Naive thymus-derived CD4-positive, alpha-beta T cell (primary cell): ENCODE measurements at regions not wholly inside any gene's neighbourhood (a gene's known extent, or its start where the extent isn't known, plus 50 kb on each side); places are given as distances from the start of the nearest gene placed in this dataset.

Experiments
- ATAC-seq: fragments of 150-1000 bp; cut with Tn5 transposase; 2 replicates; pipeline ENCODE4 v1.10.0; 2021; ENCODE audit warnings: mild to moderate bottlenecking, moderate library complexity
- CTCF ChIA-PET: fragments of 350-600 bp; sonication (Branson Sonifier 250); formaldehyde crosslinking; loops from one replicate; lab custom pipeline; 2021; ENCODE audit warnings: antibody characterized with exemption; lab: Charles Lee
- POLR2A ChIA-PET: fragments of 350-600 bp; sonication (Branson Sonifier 250); formaldehyde crosslinking; loops from one replicate; lab custom pipeline; 2021; ENCODE audit warnings: antibody characterized with exemption, inconsistent platforms; lab: Charles Lee
- DNase-seq, 9 donors: peaks; one replicate each; pipeline versions ENCODE4 v3.0.0 to v3.0.0-alpha.2; 2020 to 2022; ENCODE audit warnings: mixed read lengths in 1 of 9
- H3K27ac ChIP-seq: one replicate; pipeline ENCODE4 v1.7.0; 2013; ENCODE audit warnings: mild to moderate bottlenecking, low read depth, low read length, moderate library complexity
- H3K27me3 ChIP-seq, 2 donors: one replicate each; pipeline ENCODE4 v1.7.0; 2013; ENCODE audit warnings: low read length in 2 of 2, mild to moderate bottlenecking in 2 of 2, moderate library complexity in 2 of 2; ENCODE audit not compliant: control insufficient read depth in 2 of 2, insufficient read depth in 2 of 2
- H3K36me3 ChIP-seq, 3 experiments: 1 replicate in 2 of 3; 2 replicates in 1 of 3; pipeline ENCODE4 v1.7.0; 2013; ENCODE audit warnings: low read length in 3 of 3, mild to moderate bottlenecking in 3 of 3, moderate library complexity in 1 of 3; ENCODE audit not compliant: insufficient read depth in 3 of 3, control insufficient read depth in 2 of 3
- H3K4me1 ChIP-seq, 2 donors: one replicate each; pipeline ENCODE4 v1.7.0; 2013; ENCODE audit warnings: low read length in 2 of 2, mild to moderate bottlenecking in 2 of 2, moderate library complexity in 1 of 2; ENCODE audit not compliant: control insufficient read depth in 2 of 2, insufficient read depth in 2 of 2
- H3K4me3 ChIP-seq: 2 replicates; pipeline ENCODE4 v1.7.0; 2013; ENCODE audit warnings: mild to moderate bottlenecking, low read length
- H3K9me3 ChIP-seq, 3 experiments: 1 replicate in 2 of 3; 2 replicates in 1 of 3; pipeline ENCODE4 v1.7.0; 2013; ENCODE audit warnings: low read length in 3 of 3; ENCODE audit not compliant: control insufficient read depth in 2 of 3
- H3K27ac Mint-ChIP-seq, 9 donors: one replicate each; pipeline ENCODE4 v1.8.0; 2020 to 2022; ENCODE audit warnings: mixed read lengths in 9 of 9, mild to moderate bottlenecking in 8 of 9, moderate library complexity in 5 of 9, inconsistent platforms in 2 of 9
- H3K27me3 Mint-ChIP-seq, 5 donors: one replicate each; pipeline ENCODE4 v1.8.0; 2021 to 2022; ENCODE audit warnings: mixed read lengths in 5 of 5, mild to moderate bottlenecking in 1 of 5
- H3K36me3 Mint-ChIP-seq, 5 donors: one replicate each; pipeline ENCODE4 v1.8.0; 2020 to 2022; ENCODE audit warnings: mixed read lengths in 5 of 5, mild to moderate bottlenecking in 3 of 5, inconsistent platforms in 1 of 5
- H3K4me1 Mint-ChIP-seq, 7 donors: one replicate each; pipeline ENCODE4 v1.8.0; 2020 to 2022; ENCODE audit warnings: mixed read lengths in 7 of 7, mild to moderate bottlenecking in 3 of 7, inconsistent platforms in 1 of 7
- H3K4me3 Mint-ChIP-seq, 10 donors: one replicate each; pipeline ENCODE4 v1.8.0; 2020 to 2022; ENCODE audit warnings: mild to moderate bottlenecking in 10 of 10, mixed read lengths in 10 of 10, moderate library complexity in 6 of 10, inconsistent platforms in 2 of 10
- H3K9me3 Mint-ChIP-seq, 11 donors: one replicate each; pipeline ENCODE4 v1.8.0; 2020 to 2022; ENCODE audit warnings: mixed read lengths in 11 of 11, mild to moderate bottlenecking in 4 of 11, inconsistent platforms in 1 of 11, moderate library complexity in 1 of 11
- intact Hi-C, 2 donors: fragments of 100-400 bp; cut with micrococcal nuclease; formaldehyde crosslinking; loops; one replicate each; pipeline ENCODE4 v1.15.1; 2023

DNA sequence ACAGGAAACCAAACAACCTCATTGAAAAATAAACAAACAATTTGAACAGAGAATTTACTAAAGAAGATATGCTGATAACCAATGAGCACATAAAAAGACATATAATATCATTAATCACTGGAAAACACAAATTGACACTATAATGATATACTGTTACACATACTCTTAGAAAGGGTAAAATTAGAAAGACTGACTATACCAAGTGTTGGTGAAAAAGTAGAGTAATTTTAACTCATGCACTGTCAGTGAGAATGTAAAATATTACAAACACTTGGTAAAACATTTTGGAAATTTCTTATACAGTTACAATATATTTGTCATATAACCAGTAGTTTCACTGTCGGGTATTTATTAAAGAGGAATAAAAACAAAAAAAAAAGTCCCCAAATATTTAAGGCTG is 1139.2 kb upstream of the GJE1 start:
- no peak for ATAC-seq
- ChIA-PET CTCF (no interaction called here), POLR2A (no interaction called here)
- Histone ChIP-seq H3K27me3 (no peaks in the 10 kb centered on the region), H3K27ac (no peak overlapping the region), H3K9me3 (no peaks in the 10 kb centered on the region), H3K36me3 (no peaks in the 10 kb centered on the region), H3K4me1 (no peaks in the 10 kb centered on the region), H3K4me3 (no peak overlapping the region)
- DNase-seq: no peak
- no peak overlapping the region for H3K27ac Mint-ChIP-seq
- no peaks in the 10 kb centered on the region for H3K36me3 Mint-ChIP-seq
- no peaks in the 10 kb centered on the region for H3K4me1 Mint-ChIP-seq
- intact Hi-C loops: no loop called here
- peaks cover 0 to 4% (median 0%) of the 10 kb centered on the region in 5 donors for H3K27me3 Mint-ChIP-seq
- peaks cover 0 to 12% (median 5%) of the 10 kb centered on the region in 11 donors for H3K9me3 Mint-ChIP-seq
- H3K4me3 Mint-ChIP-seq: no peak overlapping the region

DNA sequence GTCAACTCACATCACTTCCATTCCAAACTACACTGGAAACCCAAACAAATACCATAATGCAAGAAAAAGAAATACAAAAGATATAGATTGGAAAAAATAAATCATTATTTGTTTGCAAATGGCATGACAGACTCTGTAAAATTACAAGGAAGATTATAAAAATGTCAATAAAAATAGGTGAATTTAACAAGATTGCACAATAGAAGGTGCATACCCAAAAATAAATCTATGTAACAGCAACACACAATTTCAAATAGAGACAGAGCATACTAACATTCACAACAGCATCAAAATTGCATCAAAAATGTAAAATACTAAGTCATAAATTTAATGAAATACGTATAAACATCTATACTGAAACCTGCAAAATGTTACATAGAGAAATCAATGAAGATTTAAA is 1140.0 kb upstream of the GJE1 start:
- intact Hi-C loops: no loop called here
- ChIA-PET CTCF (no interaction called here), POLR2A (no interaction called here)
- no peaks in the 10 kb centered on the region for H3K4me1 Mint-ChIP-seq
- H3K36me3 ChIP-seq: no peaks in the 10 kb centered on the region
- H3K4me1 ChIP-seq: no peaks in the 10 kb centered on the region
- H3K4me3 ChIP-seq: no peak overlapping the region
- H3K27ac Mint-ChIP-seq: no peak overlapping the region
- H3K27me3 ChIP-seq: no peaks in the 10 kb centered on the region
- ATAC-seq (no peak), DNase-seq (no peak)
- peaks cover 0 to 4% (median 0%) of the 10 kb centered on the region in 5 donors for H3K27me3 Mint-ChIP-seq
- H3K9me3 Mint-ChIP-seq: peaks cover 0 to 12% (median 5%) of the 10 kb centered on the region in 11 donors
- no peak overlapping the region for H3K27ac ChIP-seq
- H3K9me3 ChIP-seq: no peaks in the 10 kb centered on the region
- H3K4me3 Mint-ChIP-seq: no peak overlapping the region
- H3K36me3 Mint-ChIP-seq: no peaks in the 10 kb centered on the region

DNA sequence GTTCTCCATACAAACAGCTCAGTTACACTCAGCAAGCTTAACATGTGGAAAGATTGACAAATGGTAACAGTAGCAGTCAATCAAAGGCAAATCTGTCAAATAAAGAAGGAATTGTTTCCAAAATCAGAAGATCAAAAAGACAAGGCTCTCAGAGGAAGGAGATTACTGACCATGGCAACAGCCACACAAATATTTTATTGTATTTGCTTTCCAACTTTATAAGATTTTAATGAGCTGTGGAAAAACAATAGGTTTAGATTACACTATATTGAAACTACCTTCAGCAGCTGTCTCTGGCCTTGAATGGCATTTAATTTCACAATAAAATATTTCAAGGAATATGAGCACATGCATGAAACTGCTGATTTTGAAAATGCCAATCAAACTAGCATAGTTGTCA is 1143.9 kb upstream of the GJE1 start:
- H3K27me3 Mint-ChIP-seq: peaks cover 0 to 8% (median 0%) of the 10 kb centered on the region in 5 donors
- intact Hi-C loops: no loop called here
- H3K36me3 Mint-ChIP-seq: no peaks in the 10 kb centered on the region
- peaks cover 0 to 12% (median 5%) of the 10 kb centered on the region in 11 donors for H3K9me3 Mint-ChIP-seq
- Histone ChIP-seq H3K27ac (no peak overlapping the region), H3K9me3 (no peaks in the 10 kb centered on the region), H3K4me1 (no peaks in the 10 kb centered on the region), H3K36me3 (no peaks in the 10 kb centered on the region), H3K4me3 (no peak overlapping the region), H3K27me3 (no peaks in the 10 kb centered on the region)
- no peaks in the 10 kb centered on the region for H3K4me1 Mint-ChIP-seq
- ChIA-PET CTCF (no interaction called here), POLR2A (no interaction called here)
- DNase-seq (no peak), ATAC-seq (no peak)
- H3K4me3 Mint-ChIP-seq: no peak overlapping the region
- no peak overlapping the region for H3K27ac Mint-ChIP-seq

DNA sequence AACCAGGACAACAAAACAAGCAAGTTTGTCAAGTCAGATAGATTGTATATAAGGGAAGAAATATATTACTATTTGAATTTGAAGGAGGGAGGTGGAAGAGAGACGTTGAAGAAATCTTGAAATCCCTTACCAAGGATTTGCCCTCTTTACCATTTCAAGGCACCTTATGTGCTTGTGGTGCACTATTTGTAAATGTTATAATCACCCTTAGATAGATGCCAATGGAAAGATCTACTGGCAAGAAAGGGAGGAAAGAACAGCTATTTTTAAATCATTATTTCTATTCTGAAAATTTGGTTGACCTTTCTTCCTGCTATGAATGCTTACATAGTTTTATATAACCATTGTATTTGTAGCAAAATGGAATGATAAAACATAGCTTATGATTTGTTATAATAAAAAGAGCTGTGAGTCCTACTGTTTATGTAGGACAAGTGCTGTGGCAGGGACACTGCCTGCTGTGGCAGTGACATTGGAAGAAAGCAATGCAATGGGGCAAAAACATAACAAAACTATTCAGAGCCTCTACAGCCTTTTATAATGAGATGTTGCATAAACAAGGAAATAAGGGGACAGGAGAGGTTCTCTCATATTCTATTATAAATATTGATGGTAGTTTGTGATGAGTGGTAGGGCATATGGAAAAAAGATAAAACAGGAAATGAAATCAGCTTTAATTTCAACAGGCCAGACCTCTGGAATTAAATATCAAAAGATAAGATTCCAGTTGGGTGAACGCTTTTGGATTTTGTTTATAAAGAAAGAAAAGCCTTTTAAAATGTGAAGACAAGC is 1145.2 kb upstream of the GJE1 start:
- no peak overlapping the region for H3K4me3 Mint-ChIP-seq
- POLR2A ChIA-PET: no interaction called here
- H3K9me3 Mint-ChIP-seq: peaks cover 0 to 12% (median 3%) of the 10 kb centered on the region in 11 donors
- no peak overlapping the region for H3K27ac Mint-ChIP-seq
- intact Hi-C loops: no loop called here
- DNase-seq (no peak), ATAC-seq (no peak)
- peaks cover 0 to 8% (median 0%) of the 10 kb centered on the region in 5 donors for H3K27me3 Mint-ChIP-seq
- H3K36me3 ChIP-seq: no peaks in the 10 kb centered on the region
- no peak overlapping the region for H3K27ac ChIP-seq
- H3K4me1 Mint-ChIP-seq: no peaks in the 10 kb centered on the region
- H3K4me3 ChIP-seq: no peak overlapping the region
- no peaks in the 10 kb centered on the region for H3K4me1 ChIP-seq
- H3K36me3 Mint-ChIP-seq: no peaks in the 10 kb centered on the region
- H3K27me3 ChIP-seq: no peaks in the 10 kb centered on the region
- no peaks in the 10 kb centered on the region for H3K9me3 ChIP-seq
- CTCF ChIA-PET: no interaction called here

GRCh38 chr6:140985679-140986275 is 1146.9 kb upstream of the GJE1 start:
- H3K4me1 Mint-ChIP-seq: no peaks in the 10 kb centered on the region
- H3K4me3 Mint-ChIP-seq: no peak overlapping the region
- intact Hi-C loops: no loop called here
- H3K36me3 ChIP-seq: no peaks in the 10 kb centered on the region
- ATAC-seq (no peak), DNase-seq (no peak)
- no peak overlapping the region for H3K4me3 ChIP-seq
- H3K9me3 Mint-ChIP-seq: peaks cover 0 to 8% (median 1%) of the 10 kb centered on the region in 11 donors
- no peaks in the 10 kb centered on the region for H3K36me3 Mint-ChIP-seq
- H3K27ac Mint-ChIP-seq: no peak overlapping the region
- ChIA-PET POLR2A (no interaction called here), CTCF (no interaction called here)
- H3K27me3 Mint-ChIP-seq: peaks cover 0 to 8% (median 0%) of the 10 kb centered on the region in 5 donors
- H3K27ac ChIP-seq: no peak overlapping the region
- no peaks in the 10 kb centered on the region for H3K9me3 ChIP-seq
- H3K4me1 ChIP-seq: no peaks in the 10 kb centered on the region
- no peaks in the 10 kb centered on the region for H3K27me3 ChIP-seq

GRCh38 chr6:140980265-140980887 is 1152.3 kb upstream of the GJE1 start:
- intact Hi-C loops: no loop called here
- CTCF ChIA-PET: no interaction called here
- H3K27ac ChIP-seq: no peak overlapping the region
- ATAC-seq (no peak), DNase-seq (no peak)
- Mint-ChIP-seq H3K4me1 (no peaks in the 10 kb centered on the region), H3K27ac (no peak overlapping the region), H3K36me3 (no peaks in the 10 kb centered on the region), H3K4me3 (no peak overlapping the region), H3K9me3 (peaks cover 0 to 2% (median 0%) of the 10 kb centered on the region in 11 donors), H3K27me3 (peaks cover 0 to 5% (median 0%) of the 10 kb centered on the region in 5 donors)
- H3K27me3 ChIP-seq: no peaks in the 10 kb centered on the region
- POLR2A ChIA-PET: no interaction called here
- no peaks in the 10 kb centered on the region for H3K9me3 ChIP-seq
- H3K4me3 ChIP-seq: no peak overlapping the region
- no peaks in the 10 kb centered on the region for H3K4me1 ChIP-seq
- no peaks in the 10 kb centered on the region for H3K36me3 ChIP-seq
